ENCODE measurements at regions not wholly inside any gene's neighbourhood (a gene's known extent, or its start where the extent isn't known, plus 50 kb on each side); places are given as distances from the start of the nearest gene placed in this dataset.
"Not testable (repeated sequence)": the region's sequence is repeated elsewhere in the genome, so short reads cannot be mapped to it uniquely, and the experiment has no call there.

DNA sequence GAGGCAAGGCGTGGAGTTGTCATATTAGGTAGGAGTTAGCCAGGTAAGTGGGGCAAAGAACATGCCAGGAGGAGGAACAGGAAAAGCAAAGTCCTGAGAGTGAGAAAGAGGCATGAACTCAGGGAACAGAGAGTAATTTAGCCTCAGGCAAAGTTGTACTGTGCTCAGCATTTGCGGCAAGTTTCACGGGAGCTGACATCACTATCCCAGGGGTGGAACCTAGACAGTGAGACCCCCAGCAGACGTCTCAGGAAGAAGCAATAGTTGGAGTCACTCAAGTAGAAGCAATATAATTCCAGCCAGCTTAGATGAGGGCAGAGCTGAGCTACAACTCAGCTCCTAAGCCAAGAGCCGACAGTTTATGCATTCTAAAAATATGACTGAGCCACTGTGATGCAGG lies 426.0 kb upstream of the ISX start:
- Histone ChIP-seq H3K36me3 (no peaks in the 10 kb centered on the region), H2AFZ (replicated peaks) (no peak overlapping the region), H3K9me3 (ENCODE audit: low read depth) (no peaks in the 10 kb centered on the region), H3F3A (ENCODE audit: low read depth) (no peaks in the 10 kb centered on the region), H3K27ac (no peak overlapping the region), H3K27me3 (no peaks in the 10 kb centered on the region), H3K9ac (no peak overlapping the region), H3K4me1 (peaks cover 4% of the 10 kb centered on the region), H3K4me2 (no peak overlapping the region), H3K79me2 (ENCODE audit: low read depth) (no peaks in the 10 kb centered on the region), H4K20me1 (ENCODE audit: low read depth) (no peaks in the 10 kb centered on the region), H3K4me3 (no peak overlapping the region)
- Mint-ChIP-seq H3K4me1 (peaks cover 1% of the 10 kb centered on the region), H3K27me3 (ENCODE audit: insufficient read depth, low read depth) (no peaks in the 10 kb centered on the region), H3K9me3 (no peaks in the 10 kb centered on the region), H3K36me3 (no peaks in the 10 kb centered on the region), H3K4me3 (no peak overlapping the region), H3K27ac (no peak overlapping the region)
- no peak for DNase-seq (ENCODE audit: low spot score)
- TF ChIP-seq EZH2phosphoT487 (IDR thresholded peaks at IDR 0.05) (no peak), EZH2 (IDR thresholded peaks at IDR 0.05) (no peak)
- TF ChIP-seq, protein P1, sequence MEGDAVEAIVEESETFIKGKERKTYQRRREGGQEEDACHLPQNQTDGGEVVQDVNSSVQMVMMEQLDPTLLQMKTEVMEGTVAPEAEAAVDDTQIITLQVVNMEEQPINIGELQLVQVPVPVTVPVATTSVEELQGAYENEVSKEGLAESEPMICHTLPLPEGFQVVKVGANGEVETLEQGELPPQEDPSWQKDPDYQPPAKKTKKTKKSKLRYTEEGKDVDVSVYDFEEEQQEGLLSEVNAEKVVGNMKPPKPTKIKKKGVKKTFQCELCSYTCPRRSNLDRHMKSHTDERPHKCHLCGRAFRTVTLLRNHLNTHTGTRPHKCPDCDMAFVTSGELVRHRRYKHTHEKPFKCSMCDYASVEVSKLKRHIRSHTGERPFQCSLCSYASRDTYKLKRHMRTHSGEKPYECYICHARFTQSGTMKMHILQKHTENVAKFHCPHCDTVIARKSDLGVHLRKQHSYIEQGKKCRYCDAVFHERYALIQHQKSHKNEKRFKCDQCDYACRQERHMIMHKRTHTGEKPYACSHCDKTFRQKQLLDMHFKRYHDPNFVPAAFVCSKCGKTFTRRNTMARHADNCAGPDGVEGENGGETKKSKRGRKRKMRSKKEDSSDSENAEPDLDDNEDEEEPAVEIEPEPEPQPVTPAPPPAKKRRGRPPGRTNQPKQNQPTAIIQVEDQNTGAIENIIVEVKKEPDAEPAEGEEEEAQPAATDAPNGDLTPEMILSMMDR (IDR thresholded peaks at IDR 0.05), result no peak

DNA sequence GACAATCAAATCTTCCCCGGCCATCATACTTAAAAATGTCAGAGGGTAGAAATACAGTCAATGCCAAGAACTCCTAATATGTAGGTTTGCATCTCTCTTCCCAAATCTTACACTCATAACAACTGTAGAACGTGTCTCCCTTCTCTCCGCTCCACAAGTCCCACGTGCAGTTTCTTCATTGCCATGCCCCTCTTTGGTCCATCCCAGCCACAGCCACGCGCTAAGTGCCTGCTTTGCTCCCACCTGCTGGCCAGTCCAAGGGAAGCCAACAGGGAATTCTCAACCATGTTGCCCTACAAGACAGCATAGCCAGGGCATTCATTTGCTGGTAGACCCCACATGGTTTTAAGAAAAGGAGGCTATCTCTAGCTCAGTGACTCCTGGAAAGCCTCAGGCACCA lies 420.6 kb upstream of the ISX start:
- Histone ChIP-seq H3K27ac (no peak overlapping the region), H3K9me3 (ENCODE audit: low read depth) (no peaks in the 10 kb centered on the region), H3K27me3 (no peaks in the 10 kb centered on the region), H2AFZ (replicated peaks) (no peak overlapping the region), H4K20me1 (ENCODE audit: low read depth) (no peaks in the 10 kb centered on the region), H3K9ac (no peak overlapping the region), H3K79me2 (ENCODE audit: low read depth) (no peaks in the 10 kb centered on the region), H3K36me3 (no peaks in the 10 kb centered on the region), H3K4me1 (no peaks in the 10 kb centered on the region), H3K4me3 (no peak overlapping the region), H3F3A (ENCODE audit: low read depth) (no peaks in the 10 kb centered on the region), H3K4me2 (no peak overlapping the region)
- no peak overlapping the region for H3K4me3 Mint-ChIP-seq
- H3K4me1 Mint-ChIP-seq, result peaks cover 2% of the 10 kb centered on the region
- H3K27ac Mint-ChIP-seq, result no peak overlapping the region
- peaks cover 4% of the 10 kb centered on the region for H3K27me3 Mint-ChIP-seq (ENCODE audit: insufficient read depth, low read depth)
- peak; percentile 44 for DNase-seq (ENCODE audit: low spot score)
- H3K36me3 Mint-ChIP-seq, result no peaks in the 10 kb centered on the region
- TF ChIP-seq EZH2 (IDR thresholded peaks at IDR 0.05) (no peak), EZH2phosphoT487 (IDR thresholded peaks at IDR 0.05) (no peak)
- TF ChIP-seq, protein P1 (IDR thresholded peaks at IDR 0.05), result peak; percentile 43
- no peaks in the 10 kb centered on the region for H3K9me3 Mint-ChIP-seq

DNA sequence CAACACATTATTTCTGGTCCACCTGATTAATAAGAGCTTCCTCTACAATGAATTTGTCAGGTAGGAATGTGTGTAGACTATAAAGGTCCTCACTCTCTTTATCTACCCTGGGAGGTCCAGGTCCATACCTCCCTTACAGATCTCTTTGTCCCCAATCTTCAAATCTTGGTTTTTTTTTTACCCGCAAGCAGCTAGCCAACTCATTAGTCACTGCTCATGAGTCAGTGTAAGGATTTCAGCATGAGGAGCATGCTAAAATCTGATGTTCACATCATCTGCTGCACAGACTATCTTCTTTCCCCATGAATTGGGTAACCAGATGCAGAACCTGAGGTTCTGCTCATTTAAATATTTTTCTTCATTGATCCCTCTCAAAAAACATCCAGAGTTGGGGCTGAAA lies 397.0 kb upstream of the ISX start:
- Histone ChIP-seq H4K20me1 (ENCODE audit: low read depth) (no peaks in the 10 kb centered on the region), H3K4me3 (no peak overlapping the region), H3F3A (ENCODE audit: low read depth) (no peaks in the 10 kb centered on the region), H3K9ac (no peak overlapping the region), H3K9me3 (ENCODE audit: low read depth) (no peaks in the 10 kb centered on the region), H3K27ac (no peak overlapping the region), H2AFZ (replicated peaks) (no peak overlapping the region), H3K4me2 (no peak overlapping the region), H3K4me1 (no peaks in the 10 kb centered on the region), H3K36me3 (no peaks in the 10 kb centered on the region), H3K27me3 (no peaks in the 10 kb centered on the region), H3K79me2 (ENCODE audit: low read depth) (no peaks in the 10 kb centered on the region)
- Mint-ChIP-seq H3K27me3 (ENCODE audit: insufficient read depth, low read depth) (no peaks in the 10 kb centered on the region), H3K4me1 (no peaks in the 10 kb centered on the region), H3K4me3 (no peak overlapping the region), H3K9me3 (peaks cover 3% of the 10 kb centered on the region), H3K36me3 (no peaks in the 10 kb centered on the region), H3K27ac (no peak overlapping the region)
- DNase-seq (ENCODE audit: low spot score), result no peak
- TF ChIP-seq, protein P1 (IDR thresholded peaks at IDR 0.05), result no peak
- no peak for TF ChIP-seq EZH2 (IDR thresholded peaks at IDR 0.05)
- TF ChIP-seq EZH2phosphoT487 (IDR thresholded peaks at IDR 0.05), result no peak

DNA sequence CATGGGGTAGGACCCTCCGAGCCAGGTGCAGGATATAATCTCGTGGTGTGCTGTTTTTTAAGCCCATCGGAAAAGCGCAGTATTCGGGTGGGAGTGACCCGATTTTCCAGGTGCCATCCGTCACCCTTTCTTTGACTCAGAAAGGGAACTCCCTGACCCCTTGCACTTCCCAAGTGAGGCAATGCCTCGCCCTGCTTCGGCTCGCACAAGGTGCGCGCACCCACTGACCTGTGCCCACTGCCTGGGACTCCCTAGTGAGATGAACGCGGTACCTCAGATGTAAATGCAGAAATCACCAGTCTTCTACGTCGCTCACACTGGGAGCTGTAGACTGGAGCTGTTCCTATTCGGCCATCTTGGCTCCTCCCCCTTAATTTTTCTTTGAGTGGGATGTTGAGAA lies 382.9 kb upstream of the ISX start:
- H3K9ac ChIP-seq; H3K27ac ChIP-seq; H3K27me3 ChIP-seq; H3K9me3 ChIP-seq (ENCODE audit: low read depth); H3K27ac Mint-ChIP-seq; H2AFZ ChIP-seq (replicated peaks); H3K36me3 Mint-ChIP-seq; H3K9me3 Mint-ChIP-seq; H3K4me1 Mint-ChIP-seq; H3K4me2 ChIP-seq; H3K4me3 ChIP-seq; H3K4me1 ChIP-seq; H3K79me2 ChIP-seq (ENCODE audit: low read depth); H3K36me3 ChIP-seq; H3F3A ChIP-seq (ENCODE audit: low read depth); DNase-seq (ENCODE audit: low spot score); H4K20me1 ChIP-seq (ENCODE audit: low read depth); H3K27me3 Mint-ChIP-seq (ENCODE audit: insufficient read depth, low read depth); H3K4me3 Mint-ChIP-seq: not testable (repeated sequence)

DNA sequence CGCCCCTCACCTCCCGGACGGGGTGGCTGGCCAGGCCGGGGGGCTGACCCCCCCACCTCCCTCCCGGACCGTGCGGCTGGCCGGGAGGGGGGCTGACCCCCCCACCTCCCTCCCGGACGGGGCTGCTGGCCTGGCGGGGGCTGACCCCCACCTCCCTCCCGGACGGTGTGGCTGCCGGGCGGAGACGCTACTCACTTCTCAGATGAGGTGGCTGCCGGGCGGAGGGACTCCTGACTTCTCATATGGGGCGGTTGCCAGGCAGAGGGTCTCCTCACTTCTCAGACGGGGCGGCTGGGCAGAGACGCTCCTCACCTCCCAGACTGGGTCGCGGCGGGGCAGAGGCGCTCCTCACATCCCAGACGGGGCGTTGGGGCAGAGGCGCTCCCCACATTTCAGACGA lies 381.7 kb upstream of the ISX start:
- H3K4me2 ChIP-seq; H3K27ac Mint-ChIP-seq; H3K9me3 Mint-ChIP-seq; H3K36me3 Mint-ChIP-seq; H2AFZ ChIP-seq (replicated peaks); H3F3A ChIP-seq (ENCODE audit: low read depth); H3K27me3 ChIP-seq; H3K36me3 ChIP-seq; H3K9me3 ChIP-seq (ENCODE audit: low read depth); H3K9ac ChIP-seq; DNase-seq (ENCODE audit: low spot score); H3K4me3 Mint-ChIP-seq; H3K4me1 Mint-ChIP-seq; H3K27me3 Mint-ChIP-seq (ENCODE audit: insufficient read depth, low read depth); H3K27ac ChIP-seq; H4K20me1 ChIP-seq (ENCODE audit: low read depth); H3K4me3 ChIP-seq; H3K4me1 ChIP-seq; H3K79me2 ChIP-seq (ENCODE audit: low read depth): not testable (repeated sequence)
